HUES6 (cell line): ENCODE measurements at regions not wholly inside any gene's neighbourhood (a gene's known extent, or its start where the extent isn't known, plus 50 kb on each side); places are given as distances from the start of the nearest gene placed in this dataset.

ENCODE experiments used
- H3K27ac ChIP-seq: 2 replicates; pipeline ENCODE4 v1.7.0; 2013; ENCODE audit warnings: low read depth, mild to moderate bottlenecking, low read length, inconsistent platforms
- H3K27me3 ChIP-seq: 2 replicates; pipeline ENCODE4 v1.6.1; 2013; ENCODE audit warnings: low read length; ENCODE audit not compliant: control insufficient read depth, insufficient read depth
- H3K36me3 ChIP-seq: 2 replicates; pipeline ENCODE4 v1.6.1; 2013; ENCODE audit warnings: low read length; ENCODE audit not compliant: control insufficient read depth, insufficient read depth
- H3K4me1 ChIP-seq: 2 replicates; pipeline ENCODE4 v1.6.1; 2013; ENCODE audit warnings: low read length; ENCODE audit not compliant: control insufficient read depth, insufficient read depth
- H3K4me3 ChIP-seq: 2 replicates; pipeline ENCODE4 v1.5.1; 2013; ENCODE audit warnings: low read depth, low read length
- H3K9ac ChIP-seq: one replicate; pipeline ENCODE4 v1.6.1; 2013; ENCODE audit warnings: mild to moderate bottlenecking, low read length
- H3K9me3 ChIP-seq: 2 replicates; pipeline ENCODE4 v1.6.1; 2013; ENCODE audit warnings: low read depth, low read length; ENCODE audit not compliant: control insufficient read depth, insufficient read depth

DNA sequence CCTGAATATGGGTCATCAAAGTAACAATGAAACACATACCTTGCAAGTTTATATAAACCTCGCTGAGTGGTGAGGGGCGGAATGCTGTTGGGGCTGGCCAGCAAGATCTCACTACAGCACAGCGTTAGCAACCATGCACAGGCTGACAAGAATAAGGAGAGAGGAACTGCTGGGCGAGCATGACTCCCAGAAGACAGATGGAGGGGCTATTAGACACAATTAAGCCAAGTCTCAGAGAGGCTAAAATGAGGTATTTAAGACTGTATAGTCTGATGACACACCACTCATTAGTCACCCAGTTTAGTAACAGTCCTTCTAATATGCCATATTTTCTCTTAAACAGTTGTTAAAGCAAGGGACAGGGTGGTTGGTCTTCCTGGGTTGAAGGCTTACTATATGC lies 340.2 kb upstream of the NR5A2 start:
- Histone ChIP-seq H3K36me3 (no peaks in the 10 kb centered on the region), H3K9me3 (no peaks in the 10 kb centered on the region), H3K4me1 (peaks cover 41% of the 10 kb centered on the region), H3K27me3 (no peaks in the 10 kb centered on the region), H3K9ac (no peak overlapping the region), H3K27ac (no peak overlapping the region), H3K4me3 (no peak overlapping the region)

DNA sequence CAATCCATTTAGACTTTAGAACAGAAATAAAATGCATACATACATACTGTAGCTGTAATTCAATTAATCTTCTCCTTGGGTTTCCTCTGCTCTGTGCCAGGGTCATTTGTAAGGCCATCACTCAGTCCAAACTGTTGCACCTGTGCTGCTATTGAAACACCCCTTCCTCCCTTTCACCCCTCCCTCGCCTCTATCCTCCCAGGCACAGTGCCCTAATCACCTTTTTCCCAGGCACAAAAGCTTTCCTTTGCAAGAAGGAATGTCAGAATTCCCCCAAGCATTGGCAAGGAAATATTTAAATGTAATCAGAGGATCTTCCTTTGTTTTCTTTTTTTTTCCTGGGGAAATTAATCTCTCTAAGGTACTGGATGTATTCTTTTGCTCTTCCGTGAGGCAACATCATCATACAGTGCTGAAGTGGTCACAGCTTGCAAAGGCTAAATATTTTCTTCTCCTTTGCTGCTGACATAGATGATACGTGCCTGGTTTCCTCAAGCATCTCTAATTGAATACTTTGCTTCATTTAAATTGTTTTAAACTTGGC lies 339.3 kb upstream of the NR5A2 start:
- no peak overlapping the region for H3K27ac ChIP-seq
- no peak overlapping the region for H3K4me3 ChIP-seq
- no peaks in the 10 kb centered on the region for H3K36me3 ChIP-seq
- H3K9me3 ChIP-seq: no peaks in the 10 kb centered on the region
- no peaks in the 10 kb centered on the region for H3K27me3 ChIP-seq
- H3K4me1 ChIP-seq: peaks cover 41% of the 10 kb centered on the region
- H3K9ac ChIP-seq: no peak overlapping the region

DNA sequence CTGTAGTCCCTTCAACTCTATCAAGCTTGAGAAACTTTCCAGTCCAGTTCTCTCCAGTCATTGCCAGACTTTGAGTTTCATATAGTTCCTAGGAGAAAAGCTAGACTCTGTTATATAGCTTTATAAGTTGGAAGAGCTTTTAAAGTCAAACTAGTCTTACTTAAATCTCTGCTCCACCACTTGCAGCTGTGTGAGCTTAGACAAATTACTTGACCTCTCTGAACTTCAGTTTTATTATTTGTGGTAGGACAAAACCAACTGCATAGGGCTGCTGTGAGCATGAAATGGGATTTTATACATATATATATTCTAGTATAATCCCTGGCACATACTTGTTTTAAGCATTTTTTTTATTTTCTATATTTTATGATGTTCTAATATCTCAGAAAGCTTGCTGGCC lies 338.7 kb upstream of the NR5A2 start:
- H3K9me3 ChIP-seq: no peaks in the 10 kb centered on the region
- no peak overlapping the region for H3K4me3 ChIP-seq
- no peak overlapping the region for H3K9ac ChIP-seq
- H3K27ac ChIP-seq: no peak overlapping the region
- no peaks in the 10 kb centered on the region for H3K27me3 ChIP-seq
- H3K4me1 ChIP-seq: peaks cover 41% of the 10 kb centered on the region
- H3K36me3 ChIP-seq: no peaks in the 10 kb centered on the region

DNA sequence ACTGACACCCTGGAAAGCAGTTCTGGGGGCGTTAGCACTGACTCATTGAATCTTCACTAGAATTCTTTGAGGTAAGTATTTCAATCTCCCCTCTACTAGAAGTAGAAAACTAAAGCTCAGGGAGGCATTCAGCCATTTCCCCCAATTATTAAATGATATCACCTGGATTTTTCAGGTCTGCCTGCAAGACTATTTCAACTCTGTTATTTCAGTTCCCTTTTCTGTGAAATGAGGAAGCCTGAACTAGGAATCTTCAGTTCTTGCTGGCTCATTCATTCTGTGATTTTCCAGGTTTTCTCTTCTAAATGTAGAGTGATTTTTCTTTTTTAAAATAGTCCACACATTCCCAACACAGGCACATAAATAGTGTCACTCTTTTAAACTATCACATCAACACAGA lies 337.0 kb upstream of the NR5A2 start:
- no peaks in the 10 kb centered on the region for H3K27me3 ChIP-seq
- H3K4me1 ChIP-seq: peaks cover 41% of the 10 kb centered on the region
- H3K27ac ChIP-seq: no peak overlapping the region
- no peaks in the 10 kb centered on the region for H3K9me3 ChIP-seq
- no peak overlapping the region for H3K4me3 ChIP-seq
- no peak overlapping the region for H3K9ac ChIP-seq
- H3K36me3 ChIP-seq: no peaks in the 10 kb centered on the region

DNA sequence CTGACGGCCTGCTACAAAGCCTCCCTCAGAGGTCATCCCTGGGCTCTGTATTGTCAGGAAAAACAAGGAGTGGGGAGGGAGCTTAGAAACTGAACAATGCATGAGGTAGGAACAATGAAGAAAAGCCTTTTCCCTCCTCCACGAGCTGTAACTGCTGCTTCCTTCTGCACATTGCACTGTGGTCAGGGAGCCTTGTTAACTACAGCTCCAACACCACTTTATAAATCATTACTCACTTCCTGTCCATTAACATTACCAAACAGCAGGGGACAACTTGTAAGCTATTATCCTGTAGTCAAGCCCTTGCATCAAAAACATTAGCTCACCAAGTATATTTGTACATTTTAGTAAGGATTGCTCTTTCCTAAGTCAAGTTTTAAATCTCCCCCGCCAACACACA lies 336.0 kb upstream of the NR5A2 start:
- Histone ChIP-seq H3K4me1 (peaks cover 41% of the 10 kb centered on the region), H3K27ac (no peak overlapping the region)

DNA sequence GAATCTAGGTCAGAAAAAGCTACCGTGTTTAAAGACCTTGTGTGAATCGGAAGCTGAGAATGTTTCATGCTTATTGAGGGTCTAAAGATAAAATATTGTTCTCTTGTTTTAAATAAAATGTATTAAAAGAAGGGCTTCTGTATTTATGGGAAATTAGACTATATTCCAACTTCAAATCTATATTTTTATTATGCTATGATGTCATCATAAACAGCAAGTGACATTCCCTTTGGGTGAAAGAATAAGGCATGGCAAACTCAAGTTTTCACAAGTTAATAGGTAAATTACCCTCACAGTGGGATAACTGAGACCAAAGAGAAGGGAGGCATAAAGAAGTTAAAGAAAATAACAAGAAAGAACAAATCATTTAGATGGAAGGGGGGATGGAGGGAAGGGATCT lies 333.8 kb upstream of the NR5A2 start:
- H3K27ac ChIP-seq: no peak overlapping the region
- H3K4me3 ChIP-seq: no peak overlapping the region
- H3K36me3 ChIP-seq: no peaks in the 10 kb centered on the region
- H3K9me3 ChIP-seq: no peaks in the 10 kb centered on the region
- H3K4me1 ChIP-seq: peaks cover 21% of the 10 kb centered on the region
- no peaks in the 10 kb centered on the region for H3K27me3 ChIP-seq
- no peak overlapping the region for H3K9ac ChIP-seq

More for the DNA sequence above, 336.0 kb upstream of the NR5A2 start:
- H3K36me3 ChIP-seq: no peaks in the 10 kb centered on the region
- H3K27me3 ChIP-seq: no peaks in the 10 kb centered on the region
- H3K9me3 ChIP-seq: no peaks in the 10 kb centered on the region
- no peak overlapping the region for H3K4me3 ChIP-seq
- no peak overlapping the region for H3K9ac ChIP-seq

DNA sequence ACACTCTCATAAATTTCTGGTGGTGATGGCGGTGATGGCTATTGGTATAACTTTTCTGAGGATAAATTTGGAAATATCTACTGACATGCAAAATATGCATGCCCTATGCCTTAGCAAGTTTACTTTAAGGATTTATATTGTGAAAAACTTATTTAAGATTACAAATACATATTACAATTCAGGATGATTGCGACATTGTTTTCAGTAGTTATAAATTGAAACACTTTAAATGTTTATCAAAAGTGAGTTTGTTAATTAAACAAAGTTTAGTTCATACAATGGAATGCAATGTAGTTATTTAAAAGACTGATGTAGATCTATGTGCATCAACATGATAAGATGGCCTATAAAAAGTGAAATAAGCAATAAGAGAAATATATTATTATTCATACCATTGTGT lies 331.3 kb upstream of the NR5A2 start:
- Histone ChIP-seq H3K36me3 (no peaks in the 10 kb centered on the region), H3K27me3 (no peaks in the 10 kb centered on the region), H3K27ac (no peak overlapping the region), H3K4me1 (peaks cover 3% of the 10 kb centered on the region), H3K9ac (no peak overlapping the region), H3K9me3 (no peaks in the 10 kb centered on the region), H3K4me3 (no peak overlapping the region)

DNA sequence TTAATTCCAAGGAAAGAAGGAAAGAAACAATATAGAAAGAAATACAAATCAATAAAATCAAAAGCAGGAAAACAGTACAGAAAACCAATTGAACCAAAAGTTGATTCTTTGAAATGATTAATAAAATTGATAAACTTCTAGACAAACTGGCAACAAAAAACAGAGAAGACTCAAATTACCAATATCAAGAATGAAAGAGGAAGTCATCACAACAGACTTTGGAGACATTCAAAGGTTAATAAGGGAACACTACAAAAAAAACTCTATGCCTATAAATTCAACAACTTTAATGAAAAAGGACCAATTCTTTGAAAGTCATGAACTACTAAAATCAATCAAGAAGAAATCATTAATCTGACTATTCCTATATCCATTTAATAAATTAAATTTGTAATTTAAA lies 329.3 kb upstream of the NR5A2 start:
- Histone ChIP-seq H3K9me3 (no peaks in the 10 kb centered on the region), H3K4me3 (no peak overlapping the region), H3K4me1 (no peaks in the 10 kb centered on the region), H3K27ac (no peak overlapping the region), H3K9ac (no peak overlapping the region), H3K27me3 (no peaks in the 10 kb centered on the region), H3K36me3 (no peaks in the 10 kb centered on the region)

DNA sequence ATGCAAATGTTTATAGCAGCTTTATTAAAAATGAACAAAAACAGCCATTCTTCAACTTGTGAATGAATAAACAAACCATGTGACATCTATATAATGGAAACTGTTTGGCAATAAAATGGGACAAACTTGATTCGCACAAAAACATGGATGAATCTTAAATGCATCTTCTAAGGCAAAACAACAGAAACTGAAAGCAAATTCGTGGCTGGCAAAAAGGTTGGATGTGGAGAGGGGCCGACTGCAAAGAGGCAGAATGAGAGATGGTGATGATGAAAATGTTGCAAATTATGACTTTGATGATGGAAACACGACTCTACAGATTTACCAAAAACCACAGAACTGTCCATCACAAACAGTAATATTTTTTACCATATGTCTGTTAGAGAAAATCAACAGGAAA lies 327.0 kb upstream of the NR5A2 start:
- H3K27ac ChIP-seq: no peak overlapping the region
- no peak overlapping the region for H3K4me3 ChIP-seq
- no peaks in the 10 kb centered on the region for H3K9me3 ChIP-seq
- no peak overlapping the region for H3K9ac ChIP-seq
- no peaks in the 10 kb centered on the region for H3K36me3 ChIP-seq
- no peaks in the 10 kb centered on the region for H3K27me3 ChIP-seq
- H3K4me1 ChIP-seq: no peaks in the 10 kb centered on the region

DNA sequence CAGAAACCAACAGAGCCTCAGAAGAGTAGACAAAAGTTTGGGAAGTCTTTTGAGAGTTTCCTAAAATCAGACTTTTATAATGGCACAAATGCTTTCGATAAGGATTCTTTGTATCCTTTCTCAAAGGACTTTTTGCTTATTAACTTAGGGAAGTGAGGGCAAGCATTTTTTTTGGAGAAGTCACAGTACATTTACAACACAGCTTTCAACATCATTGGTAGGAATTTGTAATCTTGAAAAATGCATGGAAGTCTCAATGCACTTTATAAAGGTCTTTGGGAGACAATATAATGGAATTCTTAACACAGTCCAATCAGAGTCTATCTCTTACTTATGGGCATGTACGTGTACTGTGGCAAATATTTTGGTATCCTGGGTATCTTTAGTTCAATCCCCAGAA lies 325.8 kb upstream of the NR5A2 start:
- Histone ChIP-seq H3K27ac (no peak overlapping the region), H3K4me1 (no peaks in the 10 kb centered on the region), H3K36me3 (no peaks in the 10 kb centered on the region), H3K4me3 (no peak overlapping the region), H3K9ac (no peak overlapping the region), H3K27me3 (no peaks in the 10 kb centered on the region), H3K9me3 (no peaks in the 10 kb centered on the region)

DNA sequence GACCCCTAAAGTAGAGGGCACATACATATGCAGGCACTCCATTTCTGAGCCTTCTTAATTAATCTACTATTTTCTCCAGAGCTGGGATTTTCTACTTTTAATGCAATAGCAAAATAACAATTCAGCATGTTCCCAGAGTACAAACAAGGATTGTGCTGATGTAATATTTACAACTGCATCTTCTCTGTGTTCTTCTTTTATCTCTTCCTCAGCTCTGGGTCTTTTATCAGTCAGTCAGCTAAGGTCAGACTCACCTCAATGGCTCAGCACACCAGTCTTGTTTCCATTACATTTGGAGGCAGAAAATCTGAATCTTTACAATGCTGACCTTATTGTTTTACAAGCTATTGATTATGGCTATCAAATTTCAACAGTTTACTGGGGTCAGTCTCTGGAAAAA lies 323.3 kb upstream of the NR5A2 start:
- H3K27ac ChIP-seq: no peak overlapping the region
- no peaks in the 10 kb centered on the region for H3K36me3 ChIP-seq
- H3K4me1 ChIP-seq: no peaks in the 10 kb centered on the region
- no peak overlapping the region for H3K4me3 ChIP-seq
- no peak overlapping the region for H3K9ac ChIP-seq
- H3K27me3 ChIP-seq: no peaks in the 10 kb centered on the region
- no peaks in the 10 kb centered on the region for H3K9me3 ChIP-seq

DNA sequence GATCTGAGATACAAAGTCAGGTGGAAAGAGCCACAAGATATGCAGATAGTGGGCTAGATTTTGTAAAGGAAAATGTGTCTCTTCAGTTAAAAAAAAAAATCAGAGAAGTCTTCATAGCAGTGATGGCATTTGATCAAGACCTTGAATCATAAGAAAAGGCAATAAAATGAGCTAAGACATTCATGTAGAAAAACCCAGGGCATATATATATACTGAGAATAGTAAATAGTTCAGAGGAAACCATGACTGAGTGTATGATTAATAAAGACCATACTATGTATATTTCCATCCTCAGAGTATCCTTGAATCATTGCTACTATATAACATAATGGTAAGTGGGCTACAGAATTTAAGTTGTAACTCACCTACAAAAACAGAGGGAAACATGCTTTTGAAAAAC lies 321.7 kb upstream of the NR5A2 start:
- no peaks in the 10 kb centered on the region for H3K36me3 ChIP-seq
- H3K27ac ChIP-seq: no peak overlapping the region
- H3K9ac ChIP-seq: no peak overlapping the region
- H3K4me3 ChIP-seq: no peak overlapping the region
- H3K4me1 ChIP-seq: no peaks in the 10 kb centered on the region
- H3K27me3 ChIP-seq: no peaks in the 10 kb centered on the region
- peaks cover 7% of the 10 kb centered on the region; the same call in 1 of the 2 replicates for H3K9me3 ChIP-seq
